ENCODE measurements at regions not wholly inside any gene's neighbourhood (a gene's known extent, or its start where the extent isn't known, plus 50 kb on each side); places are given as distances from the start of the nearest gene placed in this dataset.

DNA sequence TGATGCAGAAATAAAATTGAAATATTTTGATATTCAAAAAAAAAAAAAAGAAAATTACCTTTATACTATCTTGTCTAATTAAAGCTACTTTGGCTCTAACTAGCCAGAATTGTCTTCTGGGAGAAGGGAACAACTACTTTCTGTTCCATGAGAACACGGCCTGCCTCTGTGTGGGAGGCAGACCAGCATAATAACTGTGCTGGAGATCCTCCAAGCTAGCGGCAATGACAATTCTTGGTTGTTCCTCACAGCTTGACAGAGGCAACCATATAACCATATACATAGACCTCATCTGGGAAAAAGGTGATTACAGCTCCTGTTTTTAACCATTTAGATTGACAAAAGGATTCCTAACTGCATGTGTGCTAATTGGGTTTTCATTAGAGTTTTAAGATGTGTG is 95.7 kb downstream of the RBMX2 start:
- no peak for TF ChIP-seq POLR2A (IDR thresholded peaks at IDR 0.05)
- no peak for TF ChIP-seq CTCF (IDR thresholded peaks at IDR 0.05)
